HEK293T (cell line): ENCODE measurements at regions not wholly inside any gene's neighbourhood (a gene's known extent, or its start where the extent isn't known, plus 50 kb on each side); places are given as distances from the start of the nearest gene placed in this dataset.

ENCODE experiments used
- ARNT ChIP-seq: fragments of 450-650 bp; IDR thresholded peaks from 2 replicates; pipeline ENCODE4 v1.6.1; 2017; ENCODE audit warnings: mild to moderate bottlenecking
- BHLHE40 ChIP-seq: fragments of 450-650 bp; IDR thresholded peaks from 2 replicates; pipeline ENCODE4 v1.6.1; 2016; ENCODE audit warnings: mild to moderate bottlenecking, moderate library complexity, borderline replicate concordance
- ELF4 ChIP-seq: fragments of 450-650 bp; IDR thresholded peaks from 2 replicates; pipeline ENCODE4 v1.6.1; 2017; ENCODE audit warnings: antibody characterized with exemption
- FOXA1 ChIP-seq: fragments of 450-650 bp; IDR thresholded peaks from 2 replicates; pipeline ENCODE4 v1.6.1; 2016; ENCODE audit warnings: mild to moderate bottlenecking
- FOXM1 ChIP-seq: fragments of 450-650 bp; IDR thresholded peaks from 2 replicates; pipeline ENCODE4 v1.6.1; 2017; ENCODE audit warnings: mild to moderate bottlenecking, borderline replicate concordance
- HDGF ChIP-seq: fragments of 450-650 bp; IDR thresholded peaks from 2 replicates; pipeline ENCODE4 v1.6.1; 2017; ENCODE audit warnings: antibody characterized with exemption, borderline replicate concordance
- LEF1 ChIP-seq: fragments of 450-650 bp; IDR thresholded peaks from 2 replicates; pipeline ENCODE4 v1.6.1; 2017; ENCODE audit warnings: mild to moderate bottlenecking, borderline replicate concordance
- NFRKB ChIP-seq: fragments of 450-650 bp; IDR thresholded peaks from 2 replicates; pipeline ENCODE4 v1.6.1; 2016; ENCODE audit warnings: mild to moderate bottlenecking, moderate library complexity
- SP1 ChIP-seq: fragments of 450-650 bp; IDR thresholded peaks from 2 replicates; pipeline ENCODE4 v1.6.1; 2017
- SUZ12 ChIP-seq: fragments of 450-650 bp; IDR thresholded peaks from 2 replicates; pipeline ENCODE4 v1.6.1; 2016; ENCODE audit warnings: mild to moderate bottlenecking
- TARDBP ChIP-seq: fragments of 450-650 bp; IDR thresholded peaks from 2 replicates; pipeline ENCODE4 v1.6.1; 2016
- ZNF384 ChIP-seq: fragments of 450-650 bp; IDR thresholded peaks from 2 replicates; pipeline ENCODE4 v1.6.1; 2016

DNA sequence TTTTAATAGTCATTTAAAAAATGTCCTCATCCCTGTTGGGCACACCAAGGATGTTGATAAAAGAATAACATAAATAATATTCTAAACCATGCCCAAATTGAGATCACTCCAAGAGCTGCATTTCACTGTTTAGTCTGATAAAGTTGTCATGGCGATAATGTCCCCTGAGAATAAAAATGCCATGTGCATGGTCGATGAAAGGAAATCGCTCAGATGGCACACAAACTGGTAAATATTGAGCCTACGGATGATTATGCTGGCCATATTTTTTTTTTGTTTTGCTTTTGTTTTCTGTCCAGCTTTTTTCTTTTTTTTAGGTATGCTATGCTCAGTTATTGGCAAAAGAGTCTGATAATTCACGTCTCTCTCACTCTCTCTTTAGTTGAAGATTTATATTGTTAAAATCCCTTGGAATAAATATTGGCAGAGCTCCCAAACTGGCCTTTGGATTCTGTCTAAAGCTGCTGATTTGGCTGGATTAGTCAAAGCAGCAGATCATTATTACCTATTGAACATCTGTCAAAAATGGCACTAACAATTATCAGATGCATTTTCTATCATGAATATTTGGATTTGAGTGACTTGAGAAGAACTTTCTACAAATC lies 643.8 kb downstream of the SQOR start:
- no peak for TF ChIP-seq ZNF384
- TF ChIP-seq ELF4 = no peak
- no peak for TF ChIP-seq NFRKB
- TF ChIP-seq SP1 = no peak
- no peak for TF ChIP-seq HDGF
- no peak for TF ChIP-seq TARDBP
- no peak for TF ChIP-seq BHLHE40
- TF ChIP-seq ARNT = no peak
- no peak for TF ChIP-seq SUZ12
- no peak for TF ChIP-seq LEF1
- TF ChIP-seq FOXM1 = no peak
- TF ChIP-seq FOXA1 = no peak
